GM12865 (cell line): ENCODE measurements at regions not wholly inside any gene's neighbourhood (a gene's known extent, or its start where the extent isn't known, plus 50 kb on each side); places are given as distances from the start of the nearest gene placed in this dataset.

ENCODE experiments used
- DNase-seq: peaks from one replicate; pipeline ENCODE4 v3.0.0; 2010; ENCODE audit warnings: low read depth
- H3K4me3 ChIP-seq: 2 replicates; pipeline ENCODE4 v1.5.1; 2011; ENCODE audit warnings: mild to moderate bottlenecking, low read depth, low read length, control low read depth
- CTCF ChIP-seq: IDR thresholded peaks from 2 replicates; pipeline ENCODE4 v1.5.1; 2011; ENCODE audit warnings: low read length, control low read depth, low read depth, inconsistent platforms; ENCODE audit not compliant: insufficient read depth; ENCODE audit errors: missing control alignments

- no peak for DNase-seq
- H3K4me3 ChIP-seq: no peak overlapping the region
- TF ChIP-seq CTCF: no peak
These were observed 1098.0 kb downstream of the BCL11B start for GRCh38 chr14:98174041-98174440.

- no peak for DNase-seq
- H3K4me3 ChIP-seq: no peak overlapping the region
- no peak for TF ChIP-seq CTCF
These were observed 1096.6 kb downstream of the BCL11B start for GRCh38 chr14:98175436-98175835.

GRCh38 chr14:98175881-98176280, 1096.1 kb downstream of the BCL11B start:
- DNase-seq: no peak
- no peak for TF ChIP-seq CTCF
- H3K4me3 ChIP-seq: no peak overlapping the region

- no peak for DNase-seq
- TF ChIP-seq CTCF: no peak
- no peak overlapping the region for H3K4me3 ChIP-seq
These were observed 1095.1 kb downstream of the BCL11B start for GRCh38 chr14:98176892-98177291.

- no peak for TF ChIP-seq CTCF
- no peak overlapping the region for H3K4me3 ChIP-seq
- peak; percentile 82 for DNase-seq
These were observed 1094.4 kb downstream of the BCL11B start for GRCh38 chr14:98177551-98177950.

- no peak overlapping the region for H3K4me3 ChIP-seq
- DNase-seq: peak; percentile 62
- no peak for TF ChIP-seq CTCF
These were observed 1090.8 kb downstream of the BCL11B start for GRCh38 chr14:98181241-98181640.

- no peak overlapping the region for H3K4me3 ChIP-seq
- no peak for TF ChIP-seq CTCF
- no peak for DNase-seq
These were observed 1090.2 kb downstream of the BCL11B start for GRCh38 chr14:98181768-98182167.
